Upper lobe of left lung (tissue), 6 donors: ENCODE measurements at regions not wholly inside any gene's neighbourhood (a gene's known extent, or its start where the extent isn't known, plus 50 kb on each side); places are given as distances from the start of the nearest gene placed in this dataset.

Experiments used
- ATAC-seq, 2 donors: fragments of 200-7000 bp; cut with Tn5 transposase; one replicate each; pipeline ENCODE4 v1.9.1; 2022; ENCODE audit warnings: mild to moderate bottlenecking in 2 of 2, moderate library complexity in 2 of 2; ENCODE audit not compliant: low FRiP score in 2 of 2
- DNase-seq, 2 donors: peaks; one replicate each; pipeline ENCODE4 v3.0.0-alpha.2; 2019 to 2020
- H3K27ac ChIP-seq, 4 donors: fragments of 200-600 bp; sonication (generic); one replicate each; pipeline ENCODE4 v1.5.1; 2016 to 2019
- H3K27me3 ChIP-seq, 4 donors: fragments of 200-600 bp; sonication (generic); one replicate each; pipeline ENCODE4 v1.5.1; 2017 to 2019
- H3K36me3 ChIP-seq, 4 donors: fragments of 200-600 bp; sonication (generic); one replicate each; pipeline ENCODE4 v1.5.1; 2016 to 2019
- H3K4me1 ChIP-seq, 4 donors: fragments of 200-600 bp; sonication (generic); one replicate each; pipeline ENCODE4 v1.5.1; 2018 to 2019
- H3K4me3 ChIP-seq, 4 donors: fragments of 200-600 bp; sonication (generic); one replicate each; pipeline ENCODE4 v1.5.1; 2017 to 2019; ENCODE audit warnings: mild to moderate bottlenecking in 2 of 4, moderate library complexity in 1 of 4
- H3K9me3 ChIP-seq, 4 donors: fragments of 200-600 bp; sonication (generic); one replicate each; pipeline ENCODE4 v1.5.1; 2018 to 2019
- EP300 ChIP-seq, 4 donors: sonication (generic); formaldehyde crosslinking; IDR thresholded peaks; one replicate each; pipeline ENCODE4 v1.5.1; 2017; ENCODE audit warnings: antibody characterized with exemption in 4 of 4, control low read depth in 2 of 4
- POLR2A ChIP-seq, 4 donors: fragments of 450-650 bp; IDR thresholded peaks; one replicate each; pipeline ENCODE4 v1.5.1; 2016 to 2017; ENCODE audit warnings: antibody characterized with exemption in 4 of 4, mild to moderate bottlenecking in 2 of 4
- POLR2AphosphoS5 ChIP-seq, 2 donors: sonication (generic); formaldehyde crosslinking; IDR thresholded peaks; one replicate each; pipeline ENCODE4 v1.5.1; 2017; ENCODE audit warnings: antibody characterized with exemption in 2 of 2
- WGBS, 2 donors: methylation state at CpG; one replicate each; pipeline ENCODE4 v1.1.5; 2017 to 2018; 5-methylcytosine and 5-hydroxymethylcytosine counted together
- TF ChIP-seq, protein P1 (sequence below), 6 experiments: fragments of 450-650 bp in 4 of 6; fragments of 200-600 bp in 2 of 6; sonication (generic) in 2 of 6; IDR thresholded peaks; one replicate each; pipeline ENCODE4 v1.5.1; 2016 to 2019; ENCODE audit warnings: antibody characterized with exemption in 6 of 6
- donor health status: DM: no; HTN: no; CAD: no; lungs with moderate emphysema.
- donor health status: DM: no; HTN: yes; CAD: no; lungs with severe emphysema.

DNA sequence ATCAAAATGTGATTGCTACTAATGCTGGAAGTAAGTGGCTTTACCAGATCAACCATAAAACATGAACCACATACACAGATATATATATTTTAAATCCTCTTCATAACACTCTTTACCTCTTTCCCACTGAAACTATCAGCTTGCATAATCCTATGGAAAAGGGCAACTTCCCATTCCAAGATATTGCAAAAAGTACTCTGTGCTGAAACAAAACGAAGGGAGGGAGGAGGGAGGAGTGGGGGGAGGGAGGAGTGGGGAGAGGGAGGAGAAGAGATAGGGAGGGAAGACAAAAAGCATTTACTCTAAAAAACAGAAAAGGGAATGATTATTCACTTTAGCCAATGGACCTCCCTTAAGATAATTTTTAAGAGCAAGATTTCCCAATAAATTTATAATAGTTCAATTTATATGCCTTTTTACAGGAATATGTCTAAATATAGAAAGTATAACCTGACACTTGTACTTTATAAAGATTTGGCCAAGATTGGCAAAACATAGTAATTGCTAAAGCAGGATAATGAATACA, 344.8 kb upstream of the NFE2L3 start:
- H3K4me3 ChIP-seq = no peak overlapping the region
- no peak for DNase-seq
- no peaks in the 10 kb centered on the region for H3K27me3 ChIP-seq
- H3K36me3 ChIP-seq = no peaks in the 10 kb centered on the region
- H3K4me1 ChIP-seq = no peaks in the 10 kb centered on the region
- no peak overlapping the region for H3K27ac ChIP-seq
- TF ChIP-seq POLR2AphosphoS5 (IDR thresholded peaks at IDR 0.05) (no peak), POLR2A (IDR thresholded peaks at IDR 0.05) (no peak), EP300 (IDR thresholded peaks at IDR 0.05) (no peak)
- TF ChIP-seq, protein P1, sequence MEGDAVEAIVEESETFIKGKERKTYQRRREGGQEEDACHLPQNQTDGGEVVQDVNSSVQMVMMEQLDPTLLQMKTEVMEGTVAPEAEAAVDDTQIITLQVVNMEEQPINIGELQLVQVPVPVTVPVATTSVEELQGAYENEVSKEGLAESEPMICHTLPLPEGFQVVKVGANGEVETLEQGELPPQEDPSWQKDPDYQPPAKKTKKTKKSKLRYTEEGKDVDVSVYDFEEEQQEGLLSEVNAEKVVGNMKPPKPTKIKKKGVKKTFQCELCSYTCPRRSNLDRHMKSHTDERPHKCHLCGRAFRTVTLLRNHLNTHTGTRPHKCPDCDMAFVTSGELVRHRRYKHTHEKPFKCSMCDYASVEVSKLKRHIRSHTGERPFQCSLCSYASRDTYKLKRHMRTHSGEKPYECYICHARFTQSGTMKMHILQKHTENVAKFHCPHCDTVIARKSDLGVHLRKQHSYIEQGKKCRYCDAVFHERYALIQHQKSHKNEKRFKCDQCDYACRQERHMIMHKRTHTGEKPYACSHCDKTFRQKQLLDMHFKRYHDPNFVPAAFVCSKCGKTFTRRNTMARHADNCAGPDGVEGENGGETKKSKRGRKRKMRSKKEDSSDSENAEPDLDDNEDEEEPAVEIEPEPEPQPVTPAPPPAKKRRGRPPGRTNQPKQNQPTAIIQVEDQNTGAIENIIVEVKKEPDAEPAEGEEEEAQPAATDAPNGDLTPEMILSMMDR (IDR thresholded peaks at IDR 0.05) = no peak
- H3K9me3 ChIP-seq = no peaks in the 10 kb centered on the region
- ATAC-seq = no peak
- 16 to 22% methylated on average over 1 of the region's 1 CpG for WGBS, 2 donors

DNA sequence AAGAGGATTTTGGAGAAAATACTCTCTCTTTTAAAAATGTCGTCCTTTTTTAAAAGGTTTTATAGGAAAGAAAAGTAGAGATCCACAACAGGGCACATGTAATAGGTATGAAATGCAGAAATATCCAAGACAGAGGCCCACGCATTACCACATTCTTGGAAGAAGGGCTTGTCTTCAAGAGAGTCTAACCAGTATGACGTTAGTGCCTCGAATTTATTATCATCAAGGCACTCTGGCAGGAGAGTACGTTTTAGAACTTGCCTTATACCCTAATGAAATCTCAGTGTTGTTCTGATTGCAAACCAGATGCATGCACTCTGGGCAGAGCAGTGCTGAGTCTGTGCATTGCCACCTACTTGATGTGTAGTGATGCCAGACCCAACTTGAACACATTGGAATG, 342.6 kb upstream of the NFE2L3 start:
- Histone ChIP-seq H3K27me3 (no peaks in the 10 kb centered on the region), H3K4me3 (no peak overlapping the region), H3K9me3 (no peaks in the 10 kb centered on the region), H3K36me3 (no peaks in the 10 kb centered on the region), H3K4me1 (no peaks in the 10 kb centered on the region), H3K27ac (no peak overlapping the region)
- 76 to 82% methylated on average over 5 of the region's 5 CpGs for WGBS, 2 donors
- DNase-seq = no peak
- ATAC-seq = peak in 1 of 2 donors; percentile 53
- TF ChIP-seq POLR2A (IDR thresholded peaks at IDR 0.05) (no peak), EP300 (IDR thresholded peaks at IDR 0.05) (no peak), POLR2AphosphoS5 (IDR thresholded peaks at IDR 0.05) (no peak)
- TF ChIP-seq, protein P1 (IDR thresholded peaks at IDR 0.05) = no peak

DNA sequence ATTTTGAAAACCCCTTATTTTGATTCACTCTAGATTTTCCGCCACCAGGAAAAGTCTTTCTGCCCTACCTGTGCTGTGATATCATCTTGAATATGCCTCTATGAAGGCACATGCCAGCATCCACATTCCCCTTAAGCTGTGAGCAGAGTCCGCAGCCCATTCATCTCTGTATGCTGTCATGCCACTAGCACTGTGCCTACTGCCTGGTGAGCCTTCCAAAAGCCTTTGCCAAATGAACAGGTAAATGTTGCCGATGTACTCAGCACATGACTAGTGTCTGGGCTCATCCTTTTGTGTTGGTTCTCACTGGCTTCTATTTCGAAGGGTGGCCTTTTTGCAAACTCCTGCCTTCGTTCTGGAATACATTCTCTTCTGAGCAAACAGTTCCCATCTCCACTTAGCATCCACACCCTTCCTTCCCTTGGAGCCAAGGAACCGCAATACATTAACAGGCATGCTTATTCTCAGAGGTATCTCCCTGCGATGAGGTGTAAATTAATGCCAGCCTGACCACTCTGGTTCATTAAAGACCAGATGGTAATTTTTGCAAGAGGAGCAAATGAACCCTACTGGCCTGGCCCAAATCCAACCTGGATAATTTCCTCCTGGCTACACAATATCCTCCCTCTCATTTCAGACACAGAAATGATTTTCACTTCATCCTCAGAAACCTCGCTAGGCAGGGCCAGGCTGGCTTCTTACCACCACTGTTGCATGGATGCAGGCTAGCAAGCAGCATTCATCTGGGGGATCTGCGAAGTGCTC, 339.7 kb upstream of the NFE2L3 start:
- DNase-seq (no peak), ATAC-seq (no peak)
- Histone ChIP-seq H3K4me3 (no peak overlapping the region), H3K36me3 (no peaks in the 10 kb centered on the region), H3K9me3 (no peaks in the 10 kb centered on the region), H3K27me3 (no peaks in the 10 kb centered on the region), H3K4me1 (no peaks in the 10 kb centered on the region), H3K27ac (no peak overlapping the region)
- no peak for TF ChIP-seq EP300 (IDR thresholded peaks at IDR 0.05)
- TF ChIP-seq POLR2A (IDR thresholded peaks at IDR 0.05) = no peak
- TF ChIP-seq, protein P1 (IDR thresholded peaks at IDR 0.05) = no peak
- no peak for TF ChIP-seq POLR2AphosphoS5 (IDR thresholded peaks at IDR 0.05)
- WGBS, 2 donors = 91% methylated on average over 9 of the region's 9 CpGs

DNA sequence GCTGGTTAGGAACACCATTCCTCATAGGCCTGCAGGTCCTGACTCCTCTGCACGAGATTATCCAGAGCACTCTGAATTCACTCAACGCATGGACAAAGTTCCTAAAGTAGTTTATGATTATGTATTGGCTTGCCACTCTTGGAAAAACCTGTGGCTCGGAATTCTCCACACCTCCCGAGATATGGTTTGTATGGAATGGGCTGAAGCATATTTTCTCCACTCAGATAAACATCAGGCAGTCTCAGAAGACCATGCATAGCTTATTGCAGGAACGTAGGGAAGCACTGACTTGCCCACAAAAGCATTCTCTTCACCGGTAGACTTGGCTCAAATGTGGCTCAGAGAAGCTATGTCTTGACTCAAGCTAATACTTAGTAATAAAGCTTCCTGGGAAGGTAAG, 338.6 kb upstream of the NFE2L3 start:
- Histone ChIP-seq H3K9me3 (no peaks in the 10 kb centered on the region), H3K4me3 (no peak overlapping the region), H3K27ac (no peak overlapping the region), H3K27me3 (no peaks in the 10 kb centered on the region), H3K36me3 (no peaks in the 10 kb centered on the region), H3K4me1 (no peaks in the 10 kb centered on the region)
- no peak for DNase-seq
- ATAC-seq = no peak
- TF ChIP-seq EP300 (IDR thresholded peaks at IDR 0.05) = no peak
- no peak for TF ChIP-seq POLR2A (IDR thresholded peaks at IDR 0.05)
- TF ChIP-seq POLR2AphosphoS5 (IDR thresholded peaks at IDR 0.05) = no peak
- TF ChIP-seq, protein P1 (IDR thresholded peaks at IDR 0.05) = no peak
- 94 to 97% methylated on average over 6 of the region's 6 CpGs for WGBS, 2 donors

DNA sequence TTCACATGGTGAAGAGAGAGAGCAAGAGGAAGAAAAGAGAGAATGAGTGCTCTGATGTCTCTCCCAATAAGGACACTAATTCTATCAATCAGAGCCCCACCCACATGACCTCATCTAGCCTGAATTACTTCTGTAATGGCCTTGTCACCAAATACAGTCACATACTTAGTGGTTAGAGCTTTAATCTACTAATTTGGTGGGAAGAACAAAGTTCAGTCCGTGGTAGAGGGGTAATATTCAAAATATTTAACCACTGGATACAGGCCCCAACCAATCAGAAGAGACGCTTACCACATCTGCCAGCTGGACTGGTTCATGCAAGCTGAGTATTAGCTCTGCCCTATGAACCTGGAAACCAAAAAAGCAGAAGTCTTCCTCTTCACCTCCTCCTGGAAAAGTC, 336.3 kb upstream of the NFE2L3 start:
- no peak overlapping the region for H3K4me3 ChIP-seq
- H3K27ac ChIP-seq = no peak overlapping the region
- 85 to 86% methylated on average over 2 of the region's 2 CpGs for WGBS, 2 donors
- H3K4me1 ChIP-seq = no peaks in the 10 kb centered on the region
- no peaks in the 10 kb centered on the region for H3K36me3 ChIP-seq
- H3K27me3 ChIP-seq = no peaks in the 10 kb centered on the region
- DNase-seq = no peak
- no peak for TF ChIP-seq POLR2AphosphoS5 (IDR thresholded peaks at IDR 0.05)
- no peak for TF ChIP-seq EP300 (IDR thresholded peaks at IDR 0.05)
- TF ChIP-seq, protein P1 (IDR thresholded peaks at IDR 0.05) = no peak
- TF ChIP-seq POLR2A (IDR thresholded peaks at IDR 0.05) = no peak
- no peak for ATAC-seq
- H3K9me3 ChIP-seq = no peaks in the 10 kb centered on the region
